ENCODE measurements at regions not wholly inside any gene's neighbourhood (a gene's known extent, or its start where the extent isn't known, plus 50 kb on each side); places are given as distances from the start of the nearest gene placed in this dataset.

DNA sequence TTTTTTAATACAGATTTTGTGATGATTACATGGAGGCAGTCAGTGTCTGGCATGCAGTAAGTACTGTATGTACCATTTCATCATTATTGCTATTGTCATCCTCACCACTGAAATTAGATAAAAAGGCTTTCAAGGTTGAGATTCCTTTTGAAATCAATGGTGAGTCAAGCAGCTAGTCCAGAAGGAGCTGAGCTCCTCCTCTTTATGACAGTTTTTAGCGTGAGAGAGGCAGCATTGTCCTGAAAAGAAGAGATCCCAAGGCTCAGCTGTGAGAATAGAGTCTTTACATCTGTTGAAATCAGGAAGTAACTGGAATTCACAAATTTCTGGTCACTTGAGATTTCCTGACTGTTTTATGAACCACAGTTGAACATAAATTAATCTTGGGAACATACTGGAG lies 161.9 kb downstream of the PAX1 start:
- Histone ChIP-seq H2BK5ac (ENCODE audit: insufficient read length, low read length) (no peak overlapping the region), H3T11ph (ENCODE audit: low read length) (no peak overlapping the region), H2BK15ac (ENCODE audit: low read depth, low read length) (no peak overlapping the region), H3K23ac (ENCODE audit: insufficient read length, low read depth, low read length) (no peak overlapping the region), H3K9me3 (ENCODE audit: control insufficient read depth, low read depth, low read length) (no peaks in the 10 kb centered on the region), H2BK12ac (ENCODE audit: insufficient read length, low read depth, low read length) (no peak overlapping the region), H4K8ac (replicated peaks; ENCODE audit: insufficient read length, low read depth, low read length) (no peak overlapping the region), H3K18ac (ENCODE audit: insufficient read length, low read depth, low read length) (no peak overlapping the region), H3K4me1 (ENCODE audit: insufficient read depth, low read length) (peaks cover 3% of the 10 kb centered on the region; the same call in 1 of the 2 replicates), H3K4ac (ENCODE audit: low read depth, low read length) (no peak overlapping the region), H3K14ac (ENCODE audit: insufficient read depth, low read length) (no peak overlapping the region), H4K5ac (ENCODE audit: insufficient read length, low read depth, low read length) (no peak overlapping the region), H3K27me3 (ENCODE audit: insufficient read depth, low read length) (no peaks in the 10 kb centered on the region), H2BK20ac (ENCODE audit: low read depth, low read length, poor library complexity, severe bottlenecking) (no peak overlapping the region), H3K27ac (ENCODE audit: insufficient read length, low read depth, low read length) (no peak overlapping the region), H2AK5ac (ENCODE audit: insufficient read length, low read length) (no peak overlapping the region), H3K79me1 (ENCODE audit: insufficient read depth, low read depth, low read length, poor library complexity, severe bottlenecking) (no peaks in the 10 kb centered on the region), H3K23me2 (ENCODE audit: insufficient read length, low read depth, low read length, poor library complexity, severe bottlenecking) (no peaks in the 10 kb centered on the region), H2BK120ac (ENCODE audit: low read depth, low read length, poor library complexity, severe bottlenecking) (no peak overlapping the region), H4K91ac (ENCODE audit: insufficient read length, low read depth, low read length) (no peak overlapping the region), H3K4me2 (ENCODE audit: insufficient read depth, insufficient read length, low read length) (no peak overlapping the region), H3K9ac (ENCODE audit: extremely low read depth, insufficient read length, low read length) (no peak overlapping the region), H3K56ac (ENCODE audit: insufficient read length, low read depth, low read length) (no peak overlapping the region), H2AFZ (ENCODE audit: low read length) (no peak overlapping the region), H3K79me2 (ENCODE audit: insufficient read depth, low read length) (no peaks in the 10 kb centered on the region), H4K20me1 (ENCODE audit: control insufficient read depth, insufficient read depth, insufficient read length) (no peaks in the 10 kb centered on the region)
- no peaks in the 10 kb centered on the region for H3K36me3 Mint-ChIP-seq (ENCODE audit: insufficient read depth in 1 of 3, low read depth in 3 of 3)
- TF ChIP-seq CTCF (conservative IDR thresholded peaks at IDR 0.05): no peak
- H3K9me3 Mint-ChIP-seq: no peaks in the 10 kb centered on the region; a peak in 1 of 5 replicates
- H3K4me1 Mint-ChIP-seq: peaks cover 16 to 18% of the 10 kb centered on the region in 2 experiments
- H3K27me3 Mint-ChIP-seq (ENCODE audit: low read depth): peaks cover 87% of the 10 kb centered on the region
- no peak overlapping the region for H3K27ac Mint-ChIP-seq
- DNase-seq: no peak
- no peak overlapping the region for H3K4me3 Mint-ChIP-seq
- no CpG with 5 or more reads among the region's 1 CpG for WGBS (ENCODE audit: extremely low coverage, insufficient read length, low lambda C conversion rate)

All from H9 (cell line).